ENCODE measurements at regions not wholly inside any gene's neighbourhood (a gene's known extent, or its start where the extent isn't known, plus 50 kb on each side); places are given as distances from the start of the nearest gene placed in this dataset.

DNA sequence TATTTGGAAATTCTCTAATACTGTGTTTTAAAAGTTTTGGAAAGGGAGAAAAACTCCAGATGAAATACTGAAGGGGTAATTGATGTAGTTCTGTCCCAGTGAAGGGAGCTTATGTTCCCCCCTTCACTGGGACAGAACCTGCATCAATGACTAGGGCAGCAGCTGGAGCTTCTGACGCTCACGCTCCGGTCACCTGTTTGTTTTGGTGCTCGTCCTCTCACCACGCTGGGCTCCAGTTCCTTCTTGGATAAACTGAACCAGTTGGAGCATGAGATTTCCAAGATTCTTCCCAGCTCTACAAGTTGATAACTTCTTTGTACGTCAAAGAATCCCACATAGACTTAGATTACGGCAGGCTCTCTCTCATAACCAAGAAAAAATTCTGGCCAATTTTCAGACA, 51.4 kb upstream of the HNRNPU start:
- Histone ChIP-seq H2AFZ (ENCODE audit: low read length, unreplicated experiment) (no peak overlapping the region), H3K27ac (ENCODE audit: low read depth, low read length) (no peak overlapping the region), H3K36me3 (ENCODE audit: insufficient read depth, low read length) (no peaks in the 10 kb centered on the region), H3K27me3 (ENCODE audit: insufficient read depth, low read length) (no peaks in the 10 kb centered on the region), H3K79me2 (ENCODE audit: control insufficient read depth, insufficient read depth, low read length, unreplicated experiment) (no peaks in the 10 kb centered on the region), H3K4me1 (ENCODE audit: control insufficient read depth, insufficient read depth, low read length, unreplicated experiment) (no peaks in the 10 kb centered on the region), H3K4me3 (ENCODE audit: low read depth, low read length) (no peak overlapping the region)

DNA sequence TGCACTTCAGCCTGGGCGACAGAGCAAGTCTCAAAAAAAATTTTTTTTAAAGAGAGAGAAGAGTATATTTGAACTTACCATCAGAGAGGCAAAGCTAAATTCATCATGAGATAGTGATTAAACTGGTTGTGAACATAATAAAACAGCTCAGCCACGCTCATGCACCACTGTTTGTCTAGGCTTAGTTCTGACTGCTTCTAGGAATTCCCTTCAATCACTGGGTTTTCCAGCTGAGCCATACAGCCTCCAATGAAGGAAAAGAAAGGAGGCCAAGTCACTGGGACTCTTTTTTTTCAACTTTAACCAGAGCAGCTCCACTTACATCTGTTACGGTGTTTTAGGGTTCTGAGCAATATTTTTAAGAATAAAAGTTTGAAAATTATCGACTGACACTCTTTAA, 50.4 kb upstream of the HNRNPU start:
- H3K36me3 ChIP-seq (ENCODE audit: insufficient read depth, low read length): no peaks in the 10 kb centered on the region
- no peak overlapping the region for H3K4me3 ChIP-seq (ENCODE audit: low read depth, low read length)
- no peaks in the 10 kb centered on the region for H3K4me1 ChIP-seq (ENCODE audit: control insufficient read depth, insufficient read depth, low read length, unreplicated experiment)
- H3K27ac ChIP-seq (ENCODE audit: low read depth, low read length): no peak overlapping the region
- H2AFZ ChIP-seq (ENCODE audit: low read length, unreplicated experiment): no peak overlapping the region
- no peaks in the 10 kb centered on the region for H3K79me2 ChIP-seq (ENCODE audit: control insufficient read depth, insufficient read depth, low read length, unreplicated experiment)
- no peaks in the 10 kb centered on the region for H3K27me3 ChIP-seq (ENCODE audit: insufficient read depth, low read length)

All from ACC112 (cell line).